ENCODE measurements at regions not wholly inside any gene's neighbourhood (a gene's known extent, or its start where the extent isn't known, plus 50 kb on each side); places are given as distances from the start of the nearest gene placed in this dataset.
"Not testable (repeated sequence)": the region's sequence is repeated elsewhere in the genome, so short reads cannot be mapped to it uniquely, and the experiment has no call there.

GRCh38 chr3:102329561-102329960 lies 105.3 kb upstream of the ZPLD1 start:
- DNase-seq (ENCODE audit: low read depth) = no peak

DNA sequence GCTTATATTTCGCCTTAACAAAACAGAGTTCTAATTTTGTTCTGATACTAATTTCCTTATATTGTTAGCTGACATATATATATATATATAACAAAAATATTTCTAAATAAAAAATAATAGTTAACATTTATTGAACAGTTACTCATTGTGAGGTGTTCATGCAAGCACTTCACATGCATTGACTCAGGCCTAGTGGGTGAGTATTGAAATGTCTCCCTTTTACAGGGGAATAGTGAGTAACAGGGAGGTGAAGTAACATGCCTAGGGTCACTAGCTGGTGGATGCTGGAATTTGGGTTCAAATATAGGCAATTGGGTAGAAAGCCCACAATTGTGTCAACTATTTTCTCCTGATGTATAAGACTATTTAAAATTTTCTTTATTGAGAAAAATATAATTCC lies 102.6 kb upstream of the ZPLD1 start:
- peak; percentile 51 for DNase-seq (ENCODE audit: low read depth)

GRCh38 chr3:102332934-102333333 lies 101.9 kb upstream of the ZPLD1 start:
- DNase-seq (ENCODE audit: low read depth) = no peak

DNA sequence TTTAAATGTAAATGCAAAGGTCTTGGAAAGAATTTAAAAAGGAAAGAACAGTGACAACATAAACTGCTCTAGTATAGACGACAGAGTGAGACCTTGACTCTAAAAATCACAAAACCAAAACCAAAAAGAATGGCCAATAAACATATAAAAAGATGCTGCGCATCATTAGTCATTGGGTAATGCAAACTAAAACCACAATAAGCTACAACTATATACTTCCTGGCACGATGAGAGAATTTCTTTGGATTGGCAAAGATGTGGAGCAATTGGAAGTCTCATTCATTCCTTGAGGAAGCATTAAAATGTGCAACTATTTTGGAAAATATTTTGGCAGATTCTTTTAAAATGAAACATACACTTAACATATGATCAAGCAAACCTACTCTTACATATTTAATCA lies 98.7 kb upstream of the ZPLD1 start:
- peak; percentile 37 for DNase-seq (ENCODE audit: low read depth)

- DNase-seq (ENCODE audit: low read depth) = no peak
These were observed 95.1 kb upstream of the ZPLD1 start for GRCh38 chr3:102339671-102340070.

- DNase-seq (ENCODE audit: low read depth) = peak; percentile 50
These were observed 87.9 kb upstream of the ZPLD1 start for GRCh38 chr3:102346897-102347296.

DNA sequence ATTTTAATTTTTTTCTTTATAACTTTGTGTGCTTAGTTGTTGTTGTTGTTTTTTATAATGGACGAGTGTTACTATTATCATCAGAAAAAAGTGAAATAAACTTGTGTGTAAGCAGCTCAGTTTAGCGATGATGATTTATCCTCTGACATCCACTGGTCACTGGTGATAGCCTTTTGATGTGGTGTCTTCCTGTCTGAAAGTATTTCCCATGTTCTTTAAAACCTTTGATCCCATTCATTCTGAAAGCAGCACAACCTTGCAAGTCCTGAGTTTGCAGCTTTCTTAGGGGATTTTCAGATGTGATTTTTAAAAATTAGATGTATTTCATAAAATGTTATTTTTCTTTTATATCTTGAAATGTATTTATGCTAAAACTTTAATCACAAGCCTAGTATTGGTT lies 85.9 kb upstream of the ZPLD1 start:
- no peak for DNase-seq (ENCODE audit: low read depth)

- DNase-seq (ENCODE audit: low read depth) = no peak
These were observed 81.7 kb upstream of the ZPLD1 start for GRCh38 chr3:102353148-102353547.

- peak; percentile 19 for DNase-seq (ENCODE audit: low read depth)
These were observed 81.0 kb upstream of the ZPLD1 start for GRCh38 chr3:102353805-102354204.

GRCh38 chr3:102354818-102355515 lies 79.8 kb upstream of the ZPLD1 start:
- peak; percentile 80 for DNase-seq (ENCODE audit: low read depth)

DNA sequence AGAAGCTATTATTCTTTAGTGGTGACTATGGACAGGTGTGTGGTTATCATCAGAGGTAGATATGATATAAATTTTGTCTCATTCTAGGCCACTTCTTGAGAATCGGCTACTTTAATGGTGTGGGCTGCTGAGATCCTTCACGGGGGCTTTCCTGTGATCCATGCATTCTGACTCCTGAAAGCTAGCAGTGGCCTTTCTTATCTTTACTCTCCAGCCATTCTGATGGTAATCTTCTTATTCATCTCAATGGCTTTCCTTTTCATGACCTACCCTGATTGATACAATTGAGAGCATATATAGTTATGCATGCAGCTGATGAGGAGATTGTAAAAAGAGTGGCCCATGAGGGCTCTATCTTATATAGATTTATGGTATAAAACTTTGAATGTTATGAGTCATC lies 78.3 kb upstream of the ZPLD1 start:
- DNase-seq (ENCODE audit: low read depth) = peak; percentile 20

DNA sequence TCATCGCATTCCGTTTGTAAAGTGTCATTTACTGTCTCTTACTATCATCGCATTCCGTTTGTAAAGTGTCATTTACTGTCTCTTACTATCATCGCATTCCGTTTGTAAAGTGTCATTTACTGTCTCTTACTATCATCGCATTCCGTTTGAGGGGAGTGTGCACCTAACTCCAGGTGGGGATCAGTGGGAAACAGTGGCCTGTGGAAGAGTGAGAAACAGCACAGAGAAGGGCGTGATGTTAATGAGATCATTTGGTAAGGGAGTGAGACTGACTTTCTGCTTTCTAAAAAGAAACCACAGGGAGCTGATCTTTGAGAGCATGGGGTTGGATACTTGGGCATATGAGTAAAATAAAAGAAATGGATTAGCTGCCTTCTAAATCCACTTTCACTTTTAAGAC lies 77.5 kb upstream of the ZPLD1 start:
- not testable (repeated sequence) for DNase-seq (ENCODE audit: low read depth)

DNA sequence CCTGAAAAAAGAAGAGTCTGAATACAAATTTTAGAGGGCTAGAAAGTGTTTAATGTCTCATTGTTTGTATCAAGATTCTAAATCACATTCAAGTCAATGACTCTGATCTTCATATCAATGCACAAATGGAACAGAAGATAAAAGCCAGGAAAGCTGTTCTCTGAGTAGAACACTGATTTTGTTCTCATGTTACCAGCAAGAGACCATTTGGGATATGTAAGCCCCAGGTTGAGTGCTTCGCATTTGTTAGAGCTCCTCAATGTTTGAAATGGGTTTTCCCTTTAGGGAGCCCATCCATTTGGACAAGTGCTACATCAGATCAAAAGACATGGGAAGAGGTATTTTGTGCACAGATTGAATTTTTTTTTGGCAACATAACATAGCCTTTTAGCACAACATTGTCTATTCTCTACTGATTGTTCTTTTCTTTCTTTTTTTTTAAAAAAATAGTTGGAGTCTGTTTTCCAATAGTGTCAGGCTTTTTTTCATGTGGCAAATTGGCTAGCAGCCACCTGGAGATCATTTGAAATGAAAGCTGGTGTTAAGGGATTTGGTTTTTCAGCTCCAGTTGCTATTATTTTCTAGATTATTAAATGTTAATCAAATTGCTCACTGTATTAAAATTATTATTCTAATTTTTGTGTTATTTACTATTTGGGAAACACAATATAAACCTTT lies 74.5 kb upstream of the ZPLD1 start:
- DNase-seq (ENCODE audit: low read depth) = no peak

DNA sequence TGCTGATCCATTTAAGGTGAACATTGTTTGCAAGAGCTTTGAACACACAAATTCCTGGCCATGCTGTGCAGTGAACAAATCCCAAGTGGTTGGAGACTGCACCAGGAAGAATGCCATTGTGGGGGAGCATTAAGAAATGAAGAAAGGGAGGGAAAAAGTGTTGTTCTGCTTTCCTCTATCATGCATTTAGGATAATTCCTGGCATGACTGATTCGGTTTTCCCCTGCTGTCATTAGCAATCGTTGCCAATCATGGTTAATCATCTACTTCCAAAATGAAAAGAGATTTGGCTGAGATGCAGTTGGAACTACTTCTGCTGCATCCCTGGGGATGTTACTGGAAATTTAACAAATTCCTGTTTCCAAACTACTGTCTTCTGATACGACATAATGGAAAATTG lies 73.7 kb upstream of the ZPLD1 start:
- no peak for DNase-seq (ENCODE audit: low read depth)

- DNase-seq (ENCODE audit: low read depth) = not testable (repeated sequence)
These were observed 68.7 kb upstream of the ZPLD1 start for GRCh38 chr3:102366116-102366515.

GRCh38 chr3:102374863-102375634 lies 59.8 kb upstream of the ZPLD1 start:
- DNase-seq (ENCODE audit: low read depth) = no peak

DNA sequence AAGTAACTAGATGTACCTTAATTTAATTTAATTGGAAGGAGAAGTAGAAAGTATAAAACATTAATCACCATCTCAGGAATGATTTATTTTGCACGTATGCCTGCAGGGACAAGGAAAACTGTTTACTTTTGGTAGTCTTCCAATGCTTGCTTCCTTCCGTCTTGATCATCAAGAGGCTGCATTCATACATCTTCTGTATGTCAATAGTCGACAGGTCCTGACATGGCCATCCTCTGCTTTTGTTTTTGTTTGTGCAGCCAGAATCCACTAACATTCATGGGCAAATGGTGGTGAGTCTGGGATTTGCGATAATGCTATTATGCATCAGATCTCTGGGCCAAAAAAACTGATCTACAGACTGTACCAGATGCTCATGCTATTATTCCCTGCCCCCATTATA lies 56.6 kb upstream of the ZPLD1 start:
- DNase-seq (ENCODE audit: low read depth) = no peak

GRCh38 chr3:102382201-102382600 lies 52.6 kb upstream of the ZPLD1 start:
- DNase-seq (ENCODE audit: low read depth) = not testable (repeated sequence)

Measured in ELR (cell line).